ENCODE measurements at regions not wholly inside any gene's neighbourhood (a gene's known extent, or its start where the extent isn't known, plus 50 kb on each side); places are given as distances from the start of the nearest gene placed in this dataset.

GRCh38 chr10:46236941-46237681, 49.7 kb upstream of the ANTXRL start:
- Histone ChIP-seq H3K27me3 (ENCODE audit: low read depth, low read length) (no peaks in the 10 kb centered on the region), H3K4me1 (ENCODE audit: low read length) (peaks cover 2% of the 10 kb centered on the region; the same call in 1 of the 2 replicates), H3K9me3 (ENCODE audit: insufficient read depth, low read length) (no peaks in the 10 kb centered on the region), H3K36me3 (replicated peaks; ENCODE audit: low read depth, low read length) (no peaks in the 10 kb centered on the region), H2AFZ (ENCODE audit: low read depth, low read length) (no peak overlapping the region), H3K79me2 (ENCODE audit: low read length) (no peaks in the 10 kb centered on the region), H3K4me2 (ENCODE audit: low read length) (no peak overlapping the region), H3K9ac (ENCODE audit: low read length) (no peak overlapping the region), H3K27ac (ENCODE audit: low read length) (no peak overlapping the region), H3K4me3 (ENCODE audit: low read length) (no peak overlapping the region), H4K20me1 (ENCODE audit: insufficient read depth, low read length) (no peaks in the 10 kb centered on the region)
- TF ChIP-seq CTCF (IDR thresholded peaks at IDR 0.05; ENCODE audit: low read depth, low read length) (no peak), EZH2phosphoT487 (IDR thresholded peaks at IDR 0.05; ENCODE audit: low read depth) (no peak)
